ENCODE measurements at regions not wholly inside any gene's neighbourhood (a gene's known extent, or its start where the extent isn't known, plus 50 kb on each side); places are given as distances from the start of the nearest gene placed in this dataset.

DNA sequence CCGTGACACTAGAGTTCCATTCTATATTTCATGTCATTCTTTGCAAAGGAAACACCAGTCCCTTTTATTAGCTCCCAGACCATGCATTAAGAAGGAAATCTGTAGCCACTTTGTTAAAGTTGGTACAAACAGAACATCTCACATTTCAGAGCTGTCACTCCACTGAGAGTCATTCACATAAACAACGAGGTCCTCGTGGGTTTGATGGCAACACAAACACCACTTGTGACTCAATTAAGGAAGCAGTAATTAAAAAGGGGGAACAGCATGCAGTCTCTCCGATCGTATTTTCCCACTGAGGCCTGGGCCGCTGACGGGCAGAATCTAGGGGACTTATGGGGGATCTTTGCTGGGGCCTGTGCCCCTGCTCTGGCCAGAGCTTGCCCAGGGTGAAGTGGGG is 94.2 kb upstream of the ZNF618 start:
- DNase-seq (ENCODE audit: extremely low spot score) = no peak
- H3K4me3 ChIP-seq (ENCODE audit: low read depth, low read length) = no peak overlapping the region
- no peak overlapping the region for H3K27ac ChIP-seq (ENCODE audit: low read depth)
- H3K4me1 ChIP-seq (ENCODE audit: insufficient read depth) = no peaks in the 10 kb centered on the region
- 70% methylated on average over 7 of the region's 7 CpGs for WGBS
- H3K36me3 ChIP-seq (ENCODE audit: insufficient read depth) = no peaks in the 10 kb centered on the region

GRCh38 chr9:113783475-113783874 is 92.6 kb upstream of the ZNF618 start:
- 94% methylated on average over 2 of the region's 2 CpGs for WGBS
- H3K4me3 ChIP-seq (ENCODE audit: low read depth, low read length) = no peak overlapping the region
- H3K36me3 ChIP-seq (ENCODE audit: insufficient read depth) = no peaks in the 10 kb centered on the region
- H3K27ac ChIP-seq (ENCODE audit: low read depth) = no peak overlapping the region
- DNase-seq (ENCODE audit: extremely low spot score) = no peak
- no peaks in the 10 kb centered on the region for H3K4me1 ChIP-seq (ENCODE audit: insufficient read depth)

DNA sequence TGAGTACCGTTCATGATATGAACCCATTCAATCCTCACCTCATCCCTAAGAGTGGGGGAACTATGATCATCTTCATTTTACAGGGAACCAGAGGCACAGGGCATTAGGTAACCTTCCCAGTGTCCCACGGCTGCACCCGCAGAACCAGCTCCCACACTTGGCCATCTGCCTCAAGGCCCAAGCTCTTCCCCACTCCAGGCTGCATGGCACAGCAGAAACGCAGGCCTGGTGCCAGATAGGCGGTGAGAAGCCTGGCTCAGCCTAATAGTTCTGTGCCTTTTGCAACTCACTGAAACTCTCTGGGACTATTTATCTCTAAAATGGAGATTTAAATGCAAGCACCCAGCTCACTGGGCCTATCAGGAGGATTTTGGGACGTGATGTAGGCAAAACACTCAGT is 90.8 kb upstream of the ZNF618 start:
- H3K4me1 ChIP-seq (ENCODE audit: insufficient read depth) = no peaks in the 10 kb centered on the region
- no peak for DNase-seq (ENCODE audit: extremely low spot score)
- no peak overlapping the region for H3K4me3 ChIP-seq (ENCODE audit: low read depth, low read length)
- H3K36me3 ChIP-seq (ENCODE audit: insufficient read depth) = no peaks in the 10 kb centered on the region
- H3K27ac ChIP-seq (ENCODE audit: low read depth) = no peak overlapping the region
- WGBS = 88% methylated on average over 6 of the region's 6 CpGs

DNA sequence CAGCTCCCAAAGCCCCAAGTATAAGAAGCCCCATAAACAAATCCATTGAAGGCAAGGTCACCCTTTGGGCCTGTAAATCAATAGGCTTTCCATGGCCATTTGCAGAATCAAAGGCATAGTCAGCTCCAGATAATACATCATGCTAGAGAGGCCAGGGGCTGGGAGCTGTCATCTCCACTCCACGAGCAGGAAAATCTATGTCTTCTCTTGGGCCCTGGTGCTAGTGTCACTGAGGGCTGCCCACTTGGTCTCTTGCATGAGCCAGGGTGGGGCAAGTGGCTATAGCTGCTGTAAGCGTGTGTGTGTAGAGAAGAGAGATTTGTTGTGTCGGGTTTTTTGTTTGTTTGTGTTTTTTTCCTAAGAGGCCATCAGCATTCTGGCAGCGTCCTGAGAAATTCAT is 90.0 kb upstream of the ZNF618 start:
- Histone ChIP-seq H3K4me1 (ENCODE audit: insufficient read depth) (no peaks in the 10 kb centered on the region), H3K27ac (ENCODE audit: low read depth) (no peak overlapping the region), H3K36me3 (ENCODE audit: insufficient read depth) (no peaks in the 10 kb centered on the region), H3K4me3 (ENCODE audit: low read depth, low read length) (no peak overlapping the region)
- DNase-seq (ENCODE audit: extremely low spot score) = no peak
- WGBS = 76% methylated on average over 4 of the region's 4 CpGs

- Histone ChIP-seq H3K36me3 (ENCODE audit: insufficient read depth) (no peaks in the 10 kb centered on the region), H3K4me3 (ENCODE audit: low read depth, low read length) (no peak overlapping the region), H3K27ac (ENCODE audit: low read depth) (no peak overlapping the region), H3K4me1 (ENCODE audit: insufficient read depth) (no peaks in the 10 kb centered on the region)
- no peak for DNase-seq (ENCODE audit: extremely low spot score)
- WGBS = 83% methylated on average over 8 of the region's 8 CpGs
These were observed 88.2 kb upstream of the ZNF618 start for GRCh38 chr9:113787871-113788270.

GRCh38 chr9:113788616-113789330 is 87.3 kb upstream of the ZNF618 start:
- Histone ChIP-seq H3K27ac (ENCODE audit: low read depth) (no peak overlapping the region), H3K36me3 (ENCODE audit: insufficient read depth) (no peaks in the 10 kb centered on the region), H3K4me3 (ENCODE audit: low read depth, low read length) (no peak overlapping the region), H3K4me1 (ENCODE audit: insufficient read depth) (no peaks in the 10 kb centered on the region)
- 35% methylated on average over 10 of the region's 10 CpGs for WGBS
- DNase-seq (ENCODE audit: extremely low spot score) = no peak

DNA sequence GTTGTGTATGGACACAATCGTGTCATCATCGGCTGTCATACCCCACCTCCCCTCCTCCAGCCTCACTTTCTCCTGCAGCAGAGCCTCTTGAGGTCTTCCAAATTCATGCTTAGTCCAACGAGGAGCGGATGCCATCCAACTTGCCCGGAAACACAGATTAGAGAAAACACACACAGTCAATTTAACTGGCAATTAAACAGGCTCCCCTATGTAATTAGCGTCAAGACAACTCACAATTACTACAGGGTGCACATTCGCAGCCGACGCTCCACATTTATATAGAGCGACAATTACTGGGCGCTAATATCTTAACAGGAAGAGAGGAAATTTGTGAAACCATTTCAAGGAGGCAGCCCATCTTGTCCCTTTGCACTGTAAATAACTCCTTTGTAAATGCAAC is 86.0 kb upstream of the ZNF618 start:
- H3K36me3 ChIP-seq (ENCODE audit: insufficient read depth) = no peaks in the 10 kb centered on the region
- WGBS = 87% methylated on average over 11 of the region's 11 CpGs
- no peak overlapping the region for H3K4me3 ChIP-seq (ENCODE audit: low read depth, low read length)
- H3K27ac ChIP-seq (ENCODE audit: low read depth) = no peak overlapping the region
- no peak for DNase-seq (ENCODE audit: extremely low spot score)
- no peaks in the 10 kb centered on the region for H3K4me1 ChIP-seq (ENCODE audit: insufficient read depth)

DNA sequence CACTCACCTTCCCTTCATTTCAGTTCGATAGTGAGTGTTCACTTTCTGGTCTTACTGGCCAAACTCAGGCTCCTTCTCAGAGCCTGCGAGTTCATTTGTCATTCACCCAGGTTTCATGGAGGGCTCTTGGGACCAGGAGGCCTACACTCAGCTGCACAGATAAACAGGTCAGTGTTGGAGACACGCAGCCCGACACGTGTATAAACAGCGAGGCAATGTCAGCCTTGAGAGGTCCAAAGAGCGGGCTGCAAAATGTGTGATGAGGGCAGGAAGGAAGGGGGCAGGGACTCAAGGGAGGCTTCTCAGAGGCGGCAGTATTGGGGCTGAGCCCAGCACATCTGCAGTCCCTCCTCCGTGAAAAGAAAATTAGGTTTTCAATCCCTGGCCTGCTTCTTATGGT is 82.6 kb upstream of the ZNF618 start:
- 70% methylated on average over 9 of the region's 9 CpGs for WGBS
- DNase-seq (ENCODE audit: extremely low spot score) = no peak
- H3K4me3 ChIP-seq (ENCODE audit: low read depth, low read length) = no peak overlapping the region
- H3K36me3 ChIP-seq (ENCODE audit: insufficient read depth) = no peaks in the 10 kb centered on the region
- H3K27ac ChIP-seq (ENCODE audit: low read depth) = no peak overlapping the region
- H3K4me1 ChIP-seq (ENCODE audit: insufficient read depth) = no peaks in the 10 kb centered on the region

DNA sequence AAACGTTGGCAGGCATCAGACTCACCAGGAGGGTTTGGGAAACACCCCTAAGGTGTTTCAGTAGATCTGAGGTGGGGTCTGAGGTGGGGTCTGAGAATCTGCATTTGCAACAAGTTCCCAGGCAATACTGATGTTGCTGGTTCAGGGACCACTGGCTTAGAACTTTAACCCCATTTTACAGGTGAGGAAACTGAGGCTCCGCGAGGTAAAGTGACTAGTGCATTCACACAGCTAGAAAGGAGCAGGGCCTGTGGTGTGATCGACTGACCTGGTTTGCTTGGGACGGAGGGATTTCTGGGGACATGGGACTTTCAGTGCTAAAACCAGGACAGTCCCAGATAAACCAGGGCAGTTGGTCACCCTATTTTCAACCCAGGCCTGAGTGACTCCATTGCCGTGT is 81.4 kb upstream of the ZNF618 start:
- Histone ChIP-seq H3K4me1 (ENCODE audit: insufficient read depth) (no peaks in the 10 kb centered on the region), H3K27ac (ENCODE audit: low read depth) (no peak overlapping the region), H3K36me3 (ENCODE audit: insufficient read depth) (no peaks in the 10 kb centered on the region), H3K4me3 (ENCODE audit: low read depth, low read length) (no peak overlapping the region)
- 87% methylated on average over 6 of the region's 6 CpGs for WGBS
- DNase-seq (ENCODE audit: extremely low spot score) = no peak

GRCh38 chr9:113795811-113796392 is 80.2 kb upstream of the ZNF618 start:
- Histone ChIP-seq H3K36me3 (ENCODE audit: insufficient read depth) (no peaks in the 10 kb centered on the region), H3K27ac (ENCODE audit: low read depth) (no peak overlapping the region), H3K4me3 (ENCODE audit: low read depth, low read length) (no peak overlapping the region), H3K4me1 (ENCODE audit: insufficient read depth) (no peaks in the 10 kb centered on the region)
- no peak for DNase-seq (ENCODE audit: extremely low spot score)
- 81% methylated on average over 2 of the region's 2 CpGs for WGBS

GRCh38 chr9:113796646-113797426 is 79.3 kb upstream of the ZNF618 start:
- Histone ChIP-seq H3K36me3 (ENCODE audit: insufficient read depth) (no peaks in the 10 kb centered on the region), H3K4me1 (ENCODE audit: insufficient read depth) (no peaks in the 10 kb centered on the region), H3K4me3 (ENCODE audit: low read depth, low read length) (no peak overlapping the region), H3K27ac (ENCODE audit: low read depth) (no peak overlapping the region)
- 88% methylated on average over 13 of the region's 13 CpGs for WGBS
- DNase-seq (ENCODE audit: extremely low spot score) = no peak

- no peak overlapping the region for H3K4me3 ChIP-seq (ENCODE audit: low read depth, low read length)
- H3K27ac ChIP-seq (ENCODE audit: low read depth) = no peak overlapping the region
- no peaks in the 10 kb centered on the region for H3K36me3 ChIP-seq (ENCODE audit: insufficient read depth)
- DNase-seq (ENCODE audit: extremely low spot score) = no peak
- no peaks in the 10 kb centered on the region for H3K4me1 ChIP-seq (ENCODE audit: insufficient read depth)
- WGBS = 73% methylated on average over 13 of the region's 13 CpGs
These were observed 77.8 kb upstream of the ZNF618 start for GRCh38 chr9:113798062-113799030.

DNA sequence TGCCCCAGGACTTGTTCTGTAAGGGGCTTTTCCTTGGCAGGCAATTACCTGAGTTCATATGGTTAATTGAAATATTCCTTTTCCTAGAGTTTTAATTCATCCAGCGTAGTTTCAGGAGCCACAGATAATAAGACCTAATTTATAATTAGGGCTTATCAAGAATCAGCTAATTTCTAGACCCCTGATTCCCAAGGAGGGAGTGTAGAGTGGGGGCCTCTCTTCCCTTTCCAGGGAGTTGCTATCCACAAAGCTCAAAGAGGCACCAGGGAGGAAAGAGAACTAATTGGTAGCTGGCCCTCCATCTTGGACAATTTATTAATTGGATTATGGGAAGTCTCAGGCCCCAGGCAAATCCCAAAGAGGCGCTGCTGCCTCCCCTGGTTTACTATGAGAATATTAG is 75.8 kb upstream of the ZNF618 start:
- H3K4me1 ChIP-seq (ENCODE audit: insufficient read depth) = no peaks in the 10 kb centered on the region
- no peak overlapping the region for H3K4me3 ChIP-seq (ENCODE audit: low read depth, low read length)
- H3K27ac ChIP-seq (ENCODE audit: low read depth) = no peak overlapping the region
- H3K36me3 ChIP-seq (ENCODE audit: insufficient read depth) = no peaks in the 10 kb centered on the region
- DNase-seq (ENCODE audit: extremely low spot score) = no peak
- whole genome bisulfite sequencing = 95% methylated on average over 2 of the region's 2 CpGs

Measured in urinary bladder (tissue), 3 donors.